ENCODE measurements at regions not wholly inside any gene's neighbourhood (a gene's known extent, or its start where the extent isn't known, plus 50 kb on each side); places are given as distances from the start of the nearest gene placed in this dataset.

- intact Hi-C loops (cut with DNase I) = no loop called here
- no peak for TF ChIP-seq CTCF (IDR thresholded peaks at IDR 0.05)
- H3K4me3 ChIP-seq = no peak overlapping the region
- H3K9me3 ChIP-seq = no peaks in the 10 kb centered on the region
- H3K4me1 ChIP-seq = no peaks in the 10 kb centered on the region
- DNase-seq (no peak), ATAC-seq (no peak)
- no peaks in the 10 kb centered on the region for H3K36me3 ChIP-seq (ENCODE audit: insufficient read depth in 1 of 2, low read depth in 1 of 2)
- WGBS, 3 donors = 35 to 62% (median 44%) methylated on average over 3 of the region's 3 CpGs
- H3K27ac ChIP-seq = no peak overlapping the region
- no peaks in the 10 kb centered on the region for H3K27me3 ChIP-seq (ENCODE audit: insufficient read depth in 3 of 3, low read length in 2 of 3)
Measured at GRCh38 chr6:92864966-92865555, 554.3 kb downstream of the EPHA7 start.

GRCh38 chr6:92849636-92850035 lies 569.7 kb downstream of the EPHA7 start:
- ATAC-seq = no peak
- no peak overlapping the region for H3K4me3 ChIP-seq
- intact Hi-C loops (cut with DNase I) = no loop called here
- DNase-seq = no peak
- no peak overlapping the region for H3K27ac ChIP-seq
- no peaks in the 10 kb centered on the region for H3K4me1 ChIP-seq
- 75 to 80% (median 76%) methylated on average over 3 of the region's 3 CpGs for WGBS, 3 donors
- no peak for TF ChIP-seq CTCF (IDR thresholded peaks at IDR 0.05)
- no peaks in the 10 kb centered on the region for H3K9me3 ChIP-seq
- H3K27me3 ChIP-seq (ENCODE audit: insufficient read depth in 3 of 3, low read length in 2 of 3) = no peaks in the 10 kb centered on the region
- no peaks in the 10 kb centered on the region for H3K36me3 ChIP-seq (ENCODE audit: insufficient read depth in 1 of 2, low read depth in 1 of 2)

- intact Hi-C loops (cut with DNase I) = no loop called here
- Histone ChIP-seq H3K36me3 (ENCODE audit: insufficient read depth in 1 of 2, low read depth in 1 of 2) (no peaks in the 10 kb centered on the region), H3K27ac (no peak overlapping the region), H3K9me3 (no peaks in the 10 kb centered on the region), H3K4me1 (no peaks in the 10 kb centered on the region), H3K4me3 (no peak overlapping the region), H3K27me3 (ENCODE audit: insufficient read depth in 3 of 3, low read length in 2 of 3) (no peaks in the 10 kb centered on the region)
- no peak for DNase-seq
- ATAC-seq = no peak
- TF ChIP-seq CTCF (IDR thresholded peaks at IDR 0.05) = no peak
Measured at GRCh38 chr6:92848901-92849300, 570.5 kb downstream of the EPHA7 start.

GRCh38 chr6:92848459-92848858 lies 570.9 kb downstream of the EPHA7 start:
- TF ChIP-seq CTCF (IDR thresholded peaks at IDR 0.05) = no peak
- 77 to 87% (median 81%) methylated on average over 4 of the region's 4 CpGs for WGBS, 3 donors
- Histone ChIP-seq H3K36me3 (ENCODE audit: insufficient read depth in 1 of 2, low read depth in 1 of 2) (no peaks in the 10 kb centered on the region), H3K4me3 (no peak overlapping the region), H3K4me1 (no peaks in the 10 kb centered on the region), H3K27ac (no peak overlapping the region), H3K27me3 (ENCODE audit: insufficient read depth in 3 of 3, low read length in 2 of 3) (no peaks in the 10 kb centered on the region), H3K9me3 (no peaks in the 10 kb centered on the region)
- no peak for ATAC-seq
- DNase-seq = no peak
- intact Hi-C loops (cut with DNase I) = no loop called here

- Histone ChIP-seq H3K27ac (no peak overlapping the region), H3K36me3 (ENCODE audit: insufficient read depth in 1 of 2, low read depth in 1 of 2) (no peaks in the 10 kb centered on the region), H3K4me1 (no peaks in the 10 kb centered on the region), H3K27me3 (ENCODE audit: insufficient read depth in 3 of 3, low read length in 2 of 3) (no peaks in the 10 kb centered on the region), H3K4me3 (no peak overlapping the region), H3K9me3 (no peaks in the 10 kb centered on the region)
- ATAC-seq (no peak), DNase-seq (no peak)
- intact Hi-C loops (cut with DNase I) = no loop called here
- no peak for TF ChIP-seq CTCF (IDR thresholded peaks at IDR 0.05)
Measured at GRCh38 chr6:92847988-92848387, 571.4 kb downstream of the EPHA7 start.
